Kidney (tissue), 13 donors: ENCODE measurements at regions not wholly inside any gene's neighbourhood (a gene's known extent, or its start where the extent isn't known, plus 50 kb on each side); places are given as distances from the start of the nearest gene placed in this dataset.

Source experiments
- DNase-seq, 5 donors: peaks; one replicate each; pipeline ENCODE4 v3.0.0-alpha.2; 2013 to 2020
- FAIRE-seq: peaks from 2 replicates; lab custom pipeline; 2012; peaks lifted over from hg19 to GRCh38; lab: Jason Lieb, UNC
- H3K27ac ChIP-seq, 2 donors: one replicate each; pipeline ENCODE4 v1.7.0; 2013; ENCODE audit warnings: low read depth in 2 of 2, low read length in 2 of 2, inconsistent platforms in 1 of 2
- H3K27me3 ChIP-seq: one replicate; pipeline ENCODE4 v1.7.1; 2013; ENCODE audit warnings: low read length, inconsistent platforms; ENCODE audit not compliant: control insufficient read depth, insufficient read depth
- H3K36me3 ChIP-seq, 3 donors: one replicate each; pipeline versions ENCODE4 v1.7.0 to v1.7.1; 2013; ENCODE audit warnings: low read length in 3 of 3, control low read depth in 1 of 3, inconsistent platforms in 1 of 3; ENCODE audit not compliant: insufficient read depth in 3 of 3, control insufficient read depth in 2 of 3
- H3K4me1 ChIP-seq, 3 donors: one replicate each; pipeline versions ENCODE4 v1.7.0 to v1.7.1; 2013; ENCODE audit warnings: low read length in 3 of 3, inconsistent platforms in 1 of 3, low read depth in 1 of 3; ENCODE audit not compliant: control insufficient read depth in 2 of 3, insufficient read depth in 2 of 3
- H3K4me3 ChIP-seq, 3 donors: one replicate each; pipeline versions ENCODE4 v1.7.0 to v1.8.1; 2013; ENCODE audit warnings: low read length in 3 of 3, control low read depth in 1 of 3, inconsistent platforms in 1 of 3
- H3K9ac ChIP-seq, 3 donors: one replicate each; pipeline versions ENCODE4 v1.7.0 to v1.7.1; 2013; ENCODE audit warnings: low read length in 3 of 3, control low read depth in 1 of 3, inconsistent platforms in 1 of 3
- H3K9me3 ChIP-seq, 3 donors: one replicate each; pipeline versions ENCODE4 v1.7.0 to v1.7.1; 2013; ENCODE audit warnings: low read length in 3 of 3, control low read depth in 1 of 3, inconsistent platforms in 1 of 3; ENCODE audit not compliant: control insufficient read depth in 2 of 3, insufficient read depth in 1 of 3
- CTCF ChIP-seq: IDR thresholded peaks from 3 replicates; pipeline ENCODE4 v1.5.1; 2012; ENCODE audit warnings: mild to moderate bottlenecking, moderate library complexity, borderline replicate concordance; ENCODE audit not compliant: insufficient read depth; ENCODE audit errors: extremely low read depth
- intact Hi-C: fragments of 100-400 bp; cut with DNase I; formaldehyde crosslinking; loops from one replicate; pipeline ENCODE4 v1.11.1; 2022
- donor health status: control.
- donor health status: control.
- donor health status: control.
- donor health status: control.
- donor health status: control.
- donor health status: DM: yes; HTN: yes; CAD: no.
- donor health status: Normal renal cell carcinoma (clear cell type).

- intact Hi-C loops: no loop called here
- DNase-seq: no peak
- Histone ChIP-seq H3K9ac (no peak overlapping the region), H3K27me3 (no peaks in the 10 kb centered on the region), H3K9me3 (no peaks in the 10 kb centered on the region), H3K36me3 (no peaks in the 10 kb centered on the region), H3K4me1 (no peaks in the 10 kb centered on the region), H3K4me3 (no peak overlapping the region), H3K27ac (no peak overlapping the region)
- FAIRE-seq: no peak
- TF ChIP-seq CTCF: no peak
Measured at GRCh38 chr2:217527590-217528202, 475.1 kb downstream of the TNS1 start.

- intact Hi-C loops: no loop called here
- FAIRE-seq (no peak), DNase-seq (no peak)
Measured at GRCh38 chr2:217525076-217525475, 477.7 kb downstream of the TNS1 start.

DNA sequence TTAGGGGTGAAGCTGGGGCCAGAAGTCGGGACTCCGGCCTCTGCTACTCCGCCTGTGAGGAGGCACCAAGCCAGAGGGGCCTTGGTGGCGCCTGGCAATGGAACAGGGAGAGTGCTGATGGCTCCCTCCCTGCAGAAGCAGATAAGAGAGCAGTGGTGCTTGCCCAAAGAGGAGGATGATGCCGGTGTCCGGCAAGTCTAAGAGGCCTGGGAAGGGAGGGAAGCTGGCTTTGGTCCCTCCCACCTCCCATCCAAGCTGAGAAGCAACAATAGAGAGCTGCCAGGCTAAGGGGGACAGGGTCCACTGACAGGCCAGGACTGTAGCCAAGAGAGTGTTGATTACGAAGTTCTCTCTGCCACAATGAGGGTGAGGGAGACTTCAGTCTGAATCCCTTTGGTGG is 479.5 kb downstream of the TNS1 start:
- H3K36me3 ChIP-seq: no peaks in the 10 kb centered on the region
- no peak overlapping the region for H3K9ac ChIP-seq
- H3K9me3 ChIP-seq: no peaks in the 10 kb centered on the region
- no peak overlapping the region for H3K4me3 ChIP-seq
- intact Hi-C loops: no loop called here
- FAIRE-seq (no peak), DNase-seq (no peak)
- no peaks in the 10 kb centered on the region for H3K27me3 ChIP-seq
- no peaks in the 10 kb centered on the region for H3K4me1 ChIP-seq
- no peak overlapping the region for H3K27ac ChIP-seq
- no peak for TF ChIP-seq CTCF

More at GRCh38 chr2:217525076-217525475, 477.7 kb downstream of the TNS1 start:
- no peak for TF ChIP-seq CTCF
- Histone ChIP-seq H3K36me3 (no peaks in the 10 kb centered on the region), H3K9ac (no peak overlapping the region), H3K4me3 (no peak overlapping the region), H3K27ac (no peak overlapping the region), H3K27me3 (no peaks in the 10 kb centered on the region), H3K4me1 (no peaks in the 10 kb centered on the region), H3K9me3 (no peaks in the 10 kb centered on the region)

DNA sequence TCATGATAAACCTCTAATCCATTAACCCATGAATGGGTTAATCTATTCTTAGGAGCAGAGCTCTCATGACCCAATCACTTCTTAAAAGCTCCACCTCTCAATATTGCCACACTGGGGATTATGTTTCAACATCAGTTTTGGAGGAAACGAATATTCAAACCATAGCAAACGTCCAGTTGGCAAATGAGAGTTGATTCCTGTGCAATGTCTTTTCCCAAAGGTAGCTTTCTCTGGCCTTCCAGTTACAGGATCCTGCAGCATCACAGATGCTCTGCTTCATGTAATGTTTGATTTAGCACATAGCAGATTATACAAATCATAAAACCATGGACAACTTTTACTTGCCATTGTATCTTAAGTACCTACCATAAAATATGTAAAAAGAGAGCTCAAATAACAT is 481.0 kb downstream of the TNS1 start:
- FAIRE-seq (no peak), DNase-seq (no peak)
- Histone ChIP-seq H3K27ac (no peak overlapping the region), H3K27me3 (no peaks in the 10 kb centered on the region), H3K36me3 (no peaks in the 10 kb centered on the region), H3K4me1 (no peaks in the 10 kb centered on the region), H3K4me3 (no peak overlapping the region), H3K9ac (no peak overlapping the region), H3K9me3 (no peaks in the 10 kb centered on the region)
- TF ChIP-seq CTCF: no peak
- intact Hi-C loops: no loop called here
